CD4-positive, alpha-beta T cell treated with Interleukin-6 at 100 ng/mL for 8 hours (primary cell): ENCODE measurements at regions not wholly inside any gene's neighbourhood (a gene's known extent, or its start where the extent isn't known, plus 50 kb on each side); places are given as distances from the start of the nearest gene placed in this dataset.

Experiments
- DNase-seq: peaks from one replicate; pipeline ENCODE4 v3.0.0-alpha.2; 2020; ENCODE audit warnings: mixed read lengths, low spot score

DNA sequence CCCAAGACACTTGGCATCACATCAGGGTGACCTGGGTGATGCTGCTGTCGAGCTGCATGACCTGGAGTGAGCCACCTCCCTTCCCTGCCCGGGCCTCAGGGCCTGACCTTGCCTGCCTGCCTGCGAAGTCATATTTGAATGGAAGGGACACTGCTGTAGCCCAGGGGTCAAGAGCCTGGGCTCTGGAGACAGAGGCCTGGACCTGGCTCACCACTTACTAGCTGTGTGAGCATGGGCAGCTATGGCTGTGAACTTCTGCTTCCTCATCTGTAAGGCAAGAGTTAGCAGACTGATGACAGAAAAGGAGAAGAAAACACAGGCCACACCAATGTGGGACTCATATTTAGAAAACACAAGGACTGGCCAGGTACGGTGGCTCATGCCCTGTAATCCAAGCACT is 118.7 kb downstream of the ZFP36L2 start:
- DNase-seq = no peak

- DNase-seq = no peak
Measured at GRCh38 chr2:43106559-43107527, 119.6 kb downstream of the ZFP36L2 start.

GRCh38 chr2:43105586-43106558 is 120.5 kb downstream of the ZFP36L2 start:
- no peak for DNase-seq

- no peak for DNase-seq
Measured at GRCh38 chr2:43104763-43105162, 121.6 kb downstream of the ZFP36L2 start.

- DNase-seq = no peak
Measured at GRCh38 chr2:43104106-43104505, 122.3 kb downstream of the ZFP36L2 start.

DNA sequence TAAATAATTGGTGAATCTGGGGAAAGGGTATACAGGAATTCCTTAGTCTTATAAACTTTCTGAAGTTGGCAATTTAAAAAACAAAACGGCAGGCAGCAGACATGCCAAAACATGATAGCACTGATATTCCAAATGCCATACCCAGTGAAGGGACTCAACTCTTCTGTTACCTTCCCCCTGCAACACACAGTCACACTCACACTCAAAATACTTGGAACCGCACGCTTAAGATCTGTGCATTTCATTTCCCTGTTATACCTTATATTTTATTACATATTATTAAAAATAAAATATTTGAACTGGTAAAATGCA is 123.4 kb downstream of the ZFP36L2 start:
- DNase-seq = no peak

DNA sequence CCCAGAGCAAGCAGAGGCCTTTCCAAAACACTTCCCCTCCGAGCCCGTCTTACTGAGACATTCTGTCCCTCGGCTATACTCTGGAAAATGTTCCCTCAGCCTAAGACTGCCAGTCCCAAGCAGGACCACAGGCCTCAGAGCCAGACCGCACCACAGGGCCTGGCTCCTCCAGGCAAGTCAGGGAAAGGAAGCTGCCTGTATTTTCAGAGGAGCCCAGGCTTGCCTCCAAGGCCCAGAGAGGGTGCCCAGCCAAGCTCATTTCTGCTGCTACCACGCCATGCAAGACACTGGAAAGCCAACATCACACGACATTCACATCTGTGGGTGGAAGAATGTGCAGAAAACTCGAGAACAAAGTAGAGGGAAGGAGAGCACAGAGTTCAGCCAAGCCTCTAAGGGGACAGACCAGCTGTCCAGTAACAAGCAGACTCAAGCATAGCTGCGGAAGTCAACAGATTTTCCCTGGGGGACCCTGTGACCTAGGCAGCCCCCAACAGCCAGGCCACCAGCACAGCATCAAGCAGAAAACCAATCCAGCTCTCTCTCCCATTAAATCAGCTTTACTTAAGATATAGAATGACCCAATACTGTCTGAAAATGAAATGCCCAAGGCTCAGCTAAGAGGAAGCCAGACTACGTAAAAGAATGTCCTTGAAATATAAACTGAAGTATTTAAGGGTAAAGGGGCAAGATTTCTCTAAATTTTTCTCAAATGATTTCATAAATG is 123.9 kb downstream of the ZFP36L2 start:
- DNase-seq = no peak

DNA sequence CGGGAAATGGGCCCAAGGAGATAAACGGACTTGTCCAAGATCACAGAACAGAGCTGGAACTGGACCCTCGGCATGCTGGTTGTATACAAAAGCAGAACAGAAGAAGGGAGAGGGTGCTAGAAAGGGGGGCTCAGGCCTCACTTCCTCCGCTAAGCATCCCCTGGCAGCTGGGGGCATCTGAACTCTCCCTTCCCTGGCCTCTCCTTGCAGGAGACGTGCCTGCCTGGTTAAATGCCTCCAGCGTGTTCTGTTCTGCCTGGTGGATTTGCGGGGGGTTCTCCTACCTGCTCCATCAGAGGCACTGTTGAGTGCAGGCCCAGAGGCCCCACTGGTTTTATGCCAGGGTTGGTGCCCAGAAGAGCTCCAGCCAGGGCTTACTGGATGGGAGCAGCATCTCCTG is 124.7 kb downstream of the ZFP36L2 start:
- no peak for DNase-seq

- no peak for DNase-seq
Measured at GRCh38 chr2:43100883-43101662, 125.3 kb downstream of the ZFP36L2 start.

DNA sequence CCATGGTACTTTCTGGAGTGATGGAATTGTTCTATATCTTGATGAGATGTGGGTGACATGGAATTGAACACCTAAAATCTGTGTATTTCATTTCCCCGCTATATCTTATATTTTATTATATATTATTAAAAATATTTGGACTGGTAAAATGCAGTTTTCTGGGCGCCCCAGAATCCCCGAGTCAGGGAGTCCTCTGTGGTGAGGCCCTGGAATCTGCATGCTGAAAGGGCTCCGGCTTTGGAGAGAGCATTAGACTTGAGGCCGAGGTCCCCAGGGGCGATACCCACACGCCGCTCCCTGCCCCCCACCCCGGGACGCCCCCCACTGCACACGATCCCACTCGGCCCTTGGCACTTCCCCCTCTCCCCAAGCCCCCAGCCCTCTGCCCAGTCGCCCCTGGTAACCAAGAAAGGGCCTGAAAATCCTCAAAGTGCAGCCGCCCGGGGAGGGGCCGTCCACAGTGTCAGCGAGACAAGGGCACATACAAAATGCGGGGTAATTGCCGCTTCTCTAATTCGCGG is 126.0 kb downstream of the ZFP36L2 start:
- DNase-seq = no peak

DNA sequence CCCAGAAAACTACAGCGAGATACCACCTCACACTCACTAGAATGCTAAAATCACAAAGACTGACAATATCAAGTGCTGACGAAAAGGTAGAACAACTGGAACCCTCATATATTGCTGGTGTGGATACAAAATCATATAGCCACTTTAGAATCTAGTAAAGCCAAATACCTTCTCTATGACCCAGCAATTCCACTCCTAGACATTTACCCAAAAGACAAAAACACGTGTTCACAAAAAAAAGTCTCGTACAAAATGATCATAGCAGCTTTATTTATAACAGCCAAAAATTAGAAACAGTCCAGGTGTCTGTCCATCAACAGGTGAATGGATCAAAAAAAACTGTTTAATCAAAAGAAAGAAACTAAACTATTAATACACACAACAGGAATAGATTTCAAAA is 126.6 kb downstream of the ZFP36L2 start:
- no peak for DNase-seq

GRCh38 chr2:43098539-43098938 is 127.9 kb downstream of the ZFP36L2 start:
- DNase-seq = no peak

DNA sequence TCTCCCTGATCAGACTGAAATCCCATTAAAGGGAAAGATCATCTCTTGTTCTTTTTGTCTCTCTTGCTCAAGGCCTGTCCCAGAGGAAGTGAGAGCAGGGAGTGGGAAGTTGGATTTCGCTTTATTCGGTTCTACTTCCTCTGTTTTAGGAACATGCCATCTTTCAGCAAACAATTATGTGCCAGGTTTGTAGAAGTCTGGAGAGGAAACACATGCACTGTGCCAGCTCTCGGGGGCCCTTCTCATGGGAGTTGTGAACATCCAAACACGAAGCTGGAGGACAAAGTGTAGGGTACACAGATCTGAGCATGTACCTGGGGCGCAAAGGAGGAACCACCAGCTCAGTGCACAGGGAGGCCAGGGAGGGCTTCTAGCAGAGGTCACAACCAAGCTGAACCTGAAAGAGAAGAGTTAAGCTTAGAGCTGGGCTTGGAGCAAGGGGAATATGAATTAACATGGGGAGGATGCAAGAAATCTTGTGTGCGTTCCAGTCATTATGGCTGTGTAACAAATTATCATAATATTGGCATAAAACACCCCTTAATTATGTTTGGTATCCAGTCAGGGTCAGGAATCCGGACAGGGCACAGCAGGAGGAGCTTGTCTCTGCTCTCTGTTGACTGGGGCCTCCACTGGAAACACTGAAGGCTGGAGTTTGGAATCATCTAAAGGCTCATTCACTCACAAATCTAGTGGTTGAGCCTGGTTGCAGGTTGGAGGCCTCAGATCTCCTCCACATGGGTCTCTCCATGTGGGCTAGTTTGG is 128.6 kb downstream of the ZFP36L2 start:
- DNase-seq = no peak

DNA sequence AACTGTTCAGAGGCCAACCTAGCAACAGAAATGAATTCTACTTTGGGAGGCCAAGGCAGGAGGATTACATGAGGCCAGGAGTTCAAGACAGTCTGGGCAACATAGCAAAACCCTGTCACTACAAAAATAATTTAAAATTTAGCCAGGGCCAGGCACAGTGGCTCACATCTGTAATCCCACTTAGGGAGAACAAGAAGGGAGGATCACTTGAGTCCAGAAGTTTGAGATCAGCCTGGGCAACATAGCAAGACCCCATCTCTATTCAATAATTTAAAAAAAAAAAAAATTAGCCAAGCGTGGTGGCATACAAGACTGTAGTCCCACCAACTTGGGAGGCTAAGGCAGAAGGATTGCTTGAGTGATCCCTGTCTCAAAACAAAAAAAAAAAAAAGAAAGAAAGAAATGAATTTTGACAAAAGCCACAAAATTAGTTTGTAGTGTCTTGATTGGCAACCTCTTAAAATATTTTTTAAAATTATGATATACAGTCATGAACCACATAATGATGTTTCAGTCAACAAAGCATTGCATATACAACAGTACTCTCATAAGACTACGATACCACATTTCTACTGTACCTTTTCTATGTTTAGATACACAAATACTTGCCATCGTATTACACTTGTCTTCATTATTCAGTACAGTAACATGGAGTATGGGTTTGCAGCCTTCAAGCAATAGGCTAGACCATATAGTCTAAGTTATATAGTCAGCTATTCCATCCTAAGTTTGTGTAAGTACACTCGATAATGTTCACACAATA is 130.7 kb downstream of the ZFP36L2 start:
- no peak for DNase-seq

- no peak for DNase-seq
Measured at GRCh38 chr2:43092520-43093179, 133.8 kb downstream of the ZFP36L2 start.

DNA sequence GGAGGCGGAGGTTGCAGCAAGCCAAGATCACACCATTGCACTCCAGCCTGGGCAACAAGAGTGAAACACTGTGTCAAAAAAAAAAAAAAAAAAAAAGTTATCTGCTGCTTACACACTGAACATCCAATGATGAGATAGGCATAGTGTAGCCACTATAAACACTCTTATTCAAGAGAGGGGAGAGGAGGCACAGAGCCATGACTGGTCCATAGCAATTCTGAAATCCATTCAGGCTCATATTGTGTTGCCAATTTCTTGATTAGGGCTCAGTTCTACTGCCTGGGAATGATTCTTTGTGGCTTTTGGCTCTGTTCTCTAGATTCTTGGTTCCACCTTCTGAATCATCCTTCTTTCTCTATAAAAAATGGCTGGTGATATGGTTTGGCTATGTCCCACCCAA is 136.1 kb downstream of the ZFP36L2 start:
- no peak for DNase-seq

DNA sequence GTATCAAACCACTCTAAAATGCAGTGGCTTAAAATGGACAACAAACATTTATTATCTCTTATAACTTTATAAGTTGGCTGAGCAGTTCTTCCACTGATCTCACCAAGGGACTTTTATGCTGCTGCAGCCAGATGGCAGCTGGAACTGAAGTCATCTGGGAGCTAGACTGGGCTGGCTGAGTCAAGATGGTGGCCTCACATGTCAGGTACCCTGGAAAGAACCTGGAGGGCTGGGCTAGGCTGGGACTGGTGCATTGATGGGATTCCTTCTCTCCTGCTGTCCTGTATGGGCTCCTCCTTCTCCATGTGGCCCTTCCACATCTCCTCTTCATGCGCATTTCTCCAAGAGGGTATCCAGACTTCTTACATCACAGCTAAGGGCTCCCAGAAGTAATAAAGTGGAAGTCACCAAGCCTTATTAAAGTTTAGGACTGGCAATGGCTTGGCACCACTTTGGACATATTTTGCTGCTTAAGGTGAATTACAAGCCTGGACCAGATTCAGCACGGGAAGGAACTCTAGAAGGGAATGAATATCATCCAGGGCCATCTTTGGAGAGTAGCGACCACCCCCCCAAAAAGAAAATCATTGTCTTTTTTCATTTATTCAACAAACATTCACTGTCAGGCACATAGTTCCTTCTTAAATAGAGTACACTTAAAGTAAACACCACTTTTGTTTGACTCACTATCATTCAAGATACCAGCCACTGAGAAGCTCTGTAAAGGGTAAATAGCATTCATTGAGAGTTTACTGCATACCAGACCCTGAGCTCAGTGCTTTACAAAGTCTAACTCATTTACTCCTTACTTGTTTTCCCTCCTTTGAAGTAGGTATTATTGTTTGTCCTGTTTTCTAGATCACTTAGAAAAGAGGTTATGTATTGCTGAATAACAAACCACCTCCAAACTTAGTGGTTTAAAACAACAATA is 138.0 kb downstream of the ZFP36L2 start:
- no peak for DNase-seq

- no peak for DNase-seq
Measured at GRCh38 chr2:43087413-43087812, 139.0 kb downstream of the ZFP36L2 start.
